ENCODE measurements at regions not wholly inside any gene's neighbourhood (a gene's known extent, or its start where the extent isn't known, plus 50 kb on each side); places are given as distances from the start of the nearest gene placed in this dataset.
"Not testable (repeated sequence)": the region's sequence is repeated elsewhere in the genome, so short reads cannot be mapped to it uniquely, and the experiment has no call there.

DNA sequence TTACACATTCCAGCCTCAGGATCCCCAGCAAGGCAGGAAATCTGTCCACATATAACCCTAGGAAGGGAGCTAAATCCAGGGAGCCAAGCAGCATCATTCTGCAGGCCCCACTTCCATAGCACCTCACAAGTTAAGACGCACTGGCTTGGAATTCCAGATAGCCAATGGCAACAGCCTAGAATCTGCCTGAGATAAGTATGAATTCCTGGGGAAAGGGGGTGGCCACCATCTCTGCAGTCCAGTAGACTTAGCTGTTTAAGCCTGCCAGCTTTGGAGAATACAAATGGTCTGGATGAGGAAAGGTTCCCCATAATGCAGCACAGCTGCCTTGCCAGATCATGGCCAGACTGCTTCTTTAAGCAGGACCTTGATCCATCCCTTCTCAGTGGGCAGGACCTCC lies 179.4 kb upstream of the PRSS1 start:
- DNase-seq = no peak

DNA sequence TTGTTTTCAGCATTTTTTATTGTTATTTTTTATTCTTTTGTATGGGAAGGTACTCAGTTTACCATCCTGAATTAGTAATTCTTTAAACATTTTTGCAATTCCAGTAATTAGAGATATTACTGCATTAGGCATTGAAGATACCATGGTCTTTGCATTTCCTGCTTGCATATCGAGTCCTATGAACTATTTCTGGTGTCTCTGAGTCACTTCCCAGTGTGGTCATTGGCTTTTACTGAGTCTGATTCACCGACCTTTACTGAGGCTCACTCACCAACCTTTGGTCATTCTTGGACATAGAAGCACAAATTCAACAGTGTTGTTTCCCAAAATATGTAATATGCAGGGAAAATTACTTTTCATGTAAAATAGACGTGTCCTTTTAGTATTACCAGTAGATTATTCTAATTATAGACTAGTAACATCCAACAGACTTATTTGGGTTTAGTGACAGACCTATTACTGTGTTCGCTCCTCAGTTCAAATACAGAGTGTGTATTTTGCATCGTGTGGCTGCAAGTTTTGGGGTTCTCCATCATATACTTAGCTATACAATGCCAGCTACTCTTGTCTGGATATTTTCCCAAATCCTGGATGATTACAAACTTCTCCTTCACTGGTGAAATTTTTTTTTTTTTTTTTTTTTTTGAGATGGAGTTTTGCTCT lies 180.7 kb upstream of the PRSS1 start:
- DNase-seq = no peak

DNA sequence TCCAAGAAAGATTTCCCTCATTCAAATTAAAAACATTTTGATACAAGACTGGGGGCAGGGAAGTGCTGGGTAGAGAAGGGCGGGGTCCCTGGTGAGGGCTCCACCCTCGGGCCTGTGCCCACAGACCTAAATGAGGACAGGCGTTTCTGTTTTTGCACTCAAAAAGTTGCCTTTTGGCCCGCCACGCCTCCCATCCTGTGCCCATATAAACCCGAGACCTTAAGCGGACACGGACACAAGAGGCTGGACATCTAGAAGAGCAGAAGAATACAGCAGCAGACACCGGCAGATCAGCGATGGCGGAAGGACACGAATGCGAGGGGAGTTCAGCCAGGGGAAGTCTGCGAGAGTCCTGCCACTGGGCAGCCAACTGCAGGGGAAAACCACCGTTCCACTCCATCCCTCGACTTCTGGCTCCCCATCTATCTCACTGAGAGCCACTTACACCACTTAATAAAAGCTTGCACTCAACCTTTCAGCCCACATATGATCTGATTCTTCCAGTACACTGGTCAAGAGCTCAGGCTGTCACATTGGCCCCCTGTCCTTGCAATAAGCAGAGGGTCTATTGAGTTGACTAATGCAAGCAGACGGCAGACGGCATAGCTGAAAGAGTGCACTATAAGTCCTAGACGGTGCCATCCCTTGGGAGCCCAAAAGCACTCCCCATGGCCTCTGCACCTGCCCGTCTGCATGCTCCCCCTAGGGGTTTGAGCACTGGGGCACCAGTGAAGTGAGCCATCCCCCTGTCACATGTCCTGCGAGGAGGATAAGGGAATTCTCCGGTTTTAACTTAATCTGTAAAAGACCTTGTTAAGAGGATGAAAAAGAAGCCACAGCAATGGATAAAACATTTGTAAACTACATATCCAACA lies 181.8 kb upstream of the PRSS1 start:
- DNase-seq = no peak

GRCh38 chr7:142566271-142566670 lies 183.0 kb upstream of the PRSS1 start:
- DNase-seq = no peak

GRCh38 chr7:142564125-142564524 lies 185.1 kb upstream of the PRSS1 start:
- not testable (repeated sequence) for DNase-seq

- peak in 5 of 56 donors; percentile 6 to 18 (median 11) for DNase-seq
Measured at GRCh38 chr7:142563470-142563869, 185.8 kb upstream of the PRSS1 start.

GRCh38 chr7:142562688-142563087 lies 186.6 kb upstream of the PRSS1 start:
- no peak for DNase-seq

DNA sequence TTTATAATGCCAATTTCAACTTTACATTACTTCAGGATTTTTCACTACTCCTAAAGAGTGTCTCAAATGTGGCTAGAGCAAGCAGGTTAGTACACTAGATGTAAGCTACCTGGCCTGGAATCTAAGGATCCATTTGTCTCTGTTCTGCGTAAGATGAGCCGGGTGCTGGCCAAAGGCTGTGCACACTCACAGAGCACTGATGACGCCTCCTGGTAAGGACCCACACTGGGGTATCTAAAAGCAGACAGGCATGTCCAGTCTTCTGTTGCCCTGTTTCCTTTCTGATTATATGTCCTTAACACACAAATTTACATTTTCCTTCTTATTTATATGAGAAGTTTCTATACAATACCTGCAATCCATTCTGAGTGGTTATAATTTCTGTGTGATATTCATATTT lies 187.9 kb upstream of the PRSS1 start:
- not testable (repeated sequence) for DNase-seq

DNA sequence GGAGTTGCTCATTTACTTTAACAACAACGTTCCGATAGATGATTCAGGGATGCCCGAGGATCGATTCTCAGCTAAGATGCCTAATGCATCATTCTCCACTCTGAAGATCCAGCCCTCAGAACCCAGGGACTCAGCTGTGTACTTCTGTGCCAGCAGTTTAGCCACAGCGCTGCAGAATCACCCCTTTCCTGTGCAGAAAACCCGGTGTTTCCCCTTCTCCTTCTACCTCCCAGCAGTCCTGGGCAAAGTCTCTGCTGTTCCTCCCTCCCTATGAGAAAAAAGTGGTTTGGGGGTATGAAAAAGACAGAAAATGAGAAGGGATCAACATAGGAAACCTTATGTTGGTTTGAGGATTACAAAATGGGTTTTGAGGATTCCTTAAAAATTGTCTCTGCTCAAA lies 188.5 kb upstream of the PRSS1 start:
- DNase-seq = not testable (repeated sequence)

DNA sequence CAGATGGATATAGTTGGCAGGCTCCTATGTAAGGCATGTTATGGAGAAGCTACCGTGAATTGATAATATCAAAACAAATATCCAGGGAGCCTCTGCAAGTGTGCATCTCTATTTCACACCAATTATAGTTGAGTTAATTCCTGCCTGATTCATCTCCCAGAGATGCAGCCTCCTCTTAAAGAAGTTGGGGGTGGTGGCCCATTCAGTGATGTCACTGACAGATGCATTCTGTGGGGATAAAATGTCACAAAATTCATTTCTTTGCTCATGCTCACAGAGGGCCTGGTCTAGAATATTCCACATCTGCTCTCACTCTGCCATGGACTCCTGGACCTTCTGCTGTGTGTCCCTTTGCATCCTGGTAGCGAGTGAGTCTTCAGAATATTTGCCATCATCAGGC lies 189.1 kb upstream of the PRSS1 start:
- peak in 3 of 56 donors; percentile 6 to 19 (median 8) for DNase-seq

DNA sequence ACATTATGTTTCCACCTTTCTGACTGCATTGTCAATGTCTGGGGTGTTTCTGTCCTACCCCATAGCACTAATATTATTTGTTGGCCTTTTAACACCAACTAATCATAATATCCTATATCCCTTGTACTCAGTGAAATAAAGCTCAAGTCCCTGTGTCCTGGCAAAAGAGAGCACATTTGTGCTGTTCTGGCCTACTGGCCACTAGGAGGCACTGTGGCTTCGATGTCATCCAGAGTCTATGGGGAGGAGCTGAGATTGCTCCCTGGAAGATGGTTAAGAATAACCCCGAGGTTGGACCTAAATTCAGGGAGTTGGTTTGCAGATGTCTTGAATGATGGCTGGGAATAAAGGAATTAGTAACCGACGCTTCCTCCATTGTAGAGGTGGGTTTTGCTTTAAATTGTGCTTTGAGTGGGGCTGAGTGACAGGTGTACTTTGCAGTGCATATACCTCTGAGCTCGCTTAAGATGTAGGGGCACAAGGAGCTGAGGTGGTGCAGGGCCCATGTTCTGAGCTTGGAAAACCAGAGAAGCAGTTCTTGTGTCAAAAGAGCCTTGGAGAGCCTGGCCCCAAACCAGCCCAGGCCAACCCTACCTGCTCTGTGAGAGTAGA lies 191.2 kb upstream of the PRSS1 start:
- peak in 5 of 56 donors; percentile 1 to 20 (median 6) for DNase-seq

- no peak for DNase-seq
Measured at GRCh38 chr7:142556740-142557139, 192.5 kb upstream of the PRSS1 start.

DNA sequence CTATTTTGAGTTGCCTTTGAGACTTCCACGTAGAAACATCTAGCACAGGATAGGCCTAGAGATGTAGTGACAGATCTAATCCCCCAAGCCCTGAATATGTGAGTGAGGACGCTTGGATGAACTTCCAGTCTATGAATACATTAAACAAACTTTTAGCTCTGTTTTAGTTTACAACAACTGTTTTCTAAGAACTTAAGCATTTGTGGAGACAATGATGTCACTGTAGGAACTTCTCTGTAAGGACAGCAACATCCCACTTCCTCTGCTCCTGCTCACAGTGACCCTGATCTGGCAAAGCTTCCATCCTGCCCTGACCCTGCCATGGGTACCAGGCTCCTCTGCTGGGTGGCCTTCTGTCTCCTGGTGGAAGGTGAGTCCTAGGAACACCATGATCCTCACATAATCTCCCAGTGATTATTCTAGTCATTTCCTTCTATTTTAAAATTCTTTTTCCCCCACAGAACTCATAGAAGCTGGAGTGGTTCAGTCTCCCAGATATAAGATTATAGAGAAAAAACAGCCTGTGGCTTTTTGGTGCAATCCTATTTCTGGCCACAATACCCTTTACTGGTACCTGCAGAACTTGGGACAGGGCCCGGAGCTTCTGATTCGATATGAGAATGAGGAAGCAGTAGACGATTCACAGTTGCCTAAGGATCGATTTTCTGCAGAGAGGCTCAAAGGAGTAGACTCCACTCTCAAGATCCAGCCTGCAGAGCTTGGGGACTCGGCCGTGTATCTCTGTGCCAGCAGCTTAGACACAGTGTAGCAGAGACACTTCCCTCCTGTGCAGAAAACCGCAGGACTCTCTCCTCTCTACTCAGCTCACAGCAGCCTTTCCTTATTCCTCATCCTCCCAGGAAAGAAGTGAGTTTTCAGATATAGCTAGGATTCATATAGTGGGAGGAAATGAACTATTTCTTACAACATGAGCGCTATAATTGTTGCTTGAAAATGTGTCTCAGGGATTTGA lies 194.4 kb upstream of the PRSS1 start:
- DNase-seq = no peak

DNA sequence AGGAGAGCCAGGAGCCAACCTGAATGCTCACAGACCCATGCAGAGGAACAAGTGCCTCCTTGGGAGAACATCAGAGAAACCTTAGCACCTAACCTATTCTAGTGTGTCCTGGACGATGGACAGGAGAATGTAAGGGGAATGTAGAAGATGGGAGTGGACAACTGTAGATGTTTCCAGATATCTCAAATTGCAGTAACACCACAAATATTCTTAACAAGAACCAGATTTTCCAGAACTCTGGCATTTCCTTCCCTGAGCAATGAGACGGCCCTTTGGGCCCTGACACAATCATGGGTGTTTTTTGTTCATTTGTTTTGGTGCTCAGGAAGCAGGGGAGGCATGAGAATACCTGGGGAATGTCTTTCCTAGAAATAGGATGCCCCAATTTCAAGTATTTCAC lies 196.1 kb upstream of the PRSS1 start:
- DNase-seq = no peak

DNA sequence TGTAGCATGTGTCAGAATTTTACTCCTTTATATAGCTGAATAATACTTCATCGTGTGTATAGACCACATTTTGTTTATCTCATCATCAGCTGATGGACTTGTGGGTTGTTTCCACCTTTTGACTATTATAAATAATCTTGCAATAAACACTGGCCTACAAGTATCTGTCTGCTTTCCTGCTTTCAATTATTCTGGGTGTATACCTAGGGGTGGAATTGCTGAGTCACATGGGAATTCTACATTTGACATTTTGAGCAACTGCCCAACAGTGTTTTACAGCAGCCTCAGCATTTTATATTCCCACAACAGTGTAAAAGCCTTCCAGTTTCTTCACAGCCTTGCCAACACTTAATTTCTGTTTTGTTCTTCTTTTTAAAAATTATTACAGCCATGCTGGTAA lies 200.3 kb upstream of the PRSS1 start:
- no peak for DNase-seq

- no peak for DNase-seq
Measured at GRCh38 chr7:142546452-142546851, 202.8 kb upstream of the PRSS1 start.

DNA sequence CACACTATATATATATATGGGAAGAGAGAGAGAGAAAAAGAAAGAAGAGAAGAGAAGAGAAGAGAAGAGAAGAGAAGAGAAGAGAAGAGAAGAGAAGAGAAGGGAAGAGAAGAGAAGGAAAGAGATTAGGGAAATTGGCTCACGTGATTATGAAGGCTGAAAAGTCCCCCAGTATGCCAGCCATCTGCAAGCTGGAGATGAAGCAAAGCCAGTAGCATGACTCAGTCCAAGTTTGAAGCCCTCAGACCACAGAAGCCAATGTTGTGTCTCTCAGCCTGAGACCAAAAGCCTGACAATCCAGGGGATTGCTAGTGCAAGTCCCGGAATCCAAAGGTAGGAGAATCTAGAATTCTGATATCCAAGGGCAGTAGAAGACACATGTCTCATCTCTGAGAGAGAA lies 206.3 kb upstream of the PRSS1 start:
- no peak for DNase-seq

DNA sequence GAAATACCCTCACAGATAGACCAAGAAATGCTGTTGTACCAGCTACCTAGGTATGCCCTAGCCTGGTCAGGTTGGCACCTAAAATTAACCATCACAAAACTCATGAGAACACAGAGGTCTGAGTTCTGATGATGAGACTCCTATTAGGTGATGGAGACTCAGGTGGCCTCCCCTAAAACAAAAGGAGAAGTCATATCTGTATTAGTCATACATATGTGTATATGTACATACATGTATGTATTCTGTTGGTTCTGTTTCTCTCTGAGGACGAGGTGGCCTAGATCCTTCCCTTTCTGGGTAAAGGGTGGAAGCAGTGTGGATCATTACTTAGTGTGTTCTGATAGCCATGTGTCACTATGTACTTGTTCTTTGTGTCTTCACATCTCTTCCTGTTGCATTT lies 207.2 kb upstream of the PRSS1 start:
- DNase-seq = no peak

DNA sequence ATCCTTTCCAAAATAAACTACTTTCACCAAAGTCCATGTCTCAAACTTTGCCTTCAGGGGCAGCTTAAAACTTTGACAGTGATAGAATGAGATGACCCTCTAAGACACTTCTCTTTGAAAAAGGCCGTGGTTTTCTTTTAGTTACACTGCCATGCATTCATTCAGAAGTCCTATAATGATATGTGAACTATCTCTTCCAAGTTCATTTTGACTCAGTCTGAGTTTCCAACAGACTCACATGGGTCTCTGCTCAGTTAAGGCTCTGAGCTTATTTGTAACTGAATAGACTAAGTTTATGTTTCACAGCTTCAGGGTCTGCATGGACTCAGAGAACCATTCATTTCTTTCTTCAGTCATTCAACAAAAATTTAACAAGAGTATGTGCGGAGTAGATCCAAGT lies 208.9 kb upstream of the PRSS1 start:
- DNase-seq = no peak

- DNase-seq = no peak
Measured at GRCh38 chr7:142539901-142540300, 209.4 kb upstream of the PRSS1 start.

DNA sequence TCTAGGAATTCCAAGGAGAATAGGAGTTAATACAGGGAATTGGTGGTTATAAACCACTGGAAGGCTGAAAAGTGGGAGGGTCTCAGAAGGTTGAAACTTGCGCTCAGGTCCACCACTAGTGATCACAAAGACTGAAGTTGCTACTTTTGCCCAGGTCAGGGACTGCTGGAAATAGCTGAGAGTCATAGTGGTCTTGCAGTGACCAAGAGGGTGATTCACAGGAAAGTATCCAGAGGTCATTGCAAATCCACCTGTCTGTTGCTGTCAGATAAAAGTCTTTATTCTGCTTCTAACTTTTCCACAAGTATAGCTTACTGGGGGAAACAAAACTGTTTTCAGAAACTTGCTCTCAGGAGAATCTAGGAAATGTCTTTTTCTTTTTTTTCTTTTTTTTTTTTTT lies 211.5 kb upstream of the PRSS1 start:
- no peak for DNase-seq
